ENCODE measurements at regions not wholly inside any gene's neighbourhood (a gene's known extent, or its start where the extent isn't known, plus 50 kb on each side); places are given as distances from the start of the nearest gene placed in this dataset.
A peak's percentile ranks its signal among the peaks of the same experiment; 100 is the strongest.

DNA sequence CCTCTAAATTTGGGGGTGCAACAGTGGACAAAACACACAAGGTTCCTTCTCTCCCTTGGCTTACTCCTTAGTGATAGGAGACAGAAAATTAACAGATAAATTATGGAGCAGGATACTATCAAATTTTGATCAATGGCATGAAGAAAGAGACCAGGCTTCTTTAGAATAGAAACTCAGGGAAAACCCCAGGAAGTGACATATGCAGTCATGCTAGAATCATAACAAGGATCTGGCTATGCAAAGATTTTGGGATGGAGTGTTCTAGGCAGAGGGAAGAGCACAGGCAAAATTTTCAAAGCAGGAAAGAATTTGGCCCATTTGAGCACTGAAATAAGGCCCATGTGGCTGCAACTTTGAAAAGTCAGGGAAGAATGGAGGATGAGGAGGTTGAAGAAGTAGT lies 182.3 kb upstream of the PLEKHG7 start:
- H3K9me3 ChIP-seq (ENCODE audit: control insufficient read depth in 1 of 2, low read length in 2 of 2): no peaks in the 10 kb centered on the region
- no peaks in the 10 kb centered on the region for H3K27me3 ChIP-seq (ENCODE audit: control insufficient read depth in 1 of 2, insufficient read depth in 2 of 2, low read length in 2 of 2)
- no peaks in the 10 kb centered on the region for H3K36me3 ChIP-seq (ENCODE audit: control insufficient read depth in 1 of 2, insufficient read depth in 2 of 2, low read length in 2 of 2)
- no peak overlapping the region for H3K4me3 ChIP-seq (ENCODE audit: low read depth in 1 of 2, low read length in 2 of 2)
- no peak overlapping the region for H3K27ac ChIP-seq (ENCODE audit: low read depth, low read length)
- H3K9ac ChIP-seq (ENCODE audit: low read depth in 1 of 2, low read length in 2 of 2): no peak overlapping the region
- H3K4me1 ChIP-seq (ENCODE audit: control insufficient read depth in 1 of 2, insufficient read depth in 2 of 2, low read length in 2 of 2): no peaks in the 10 kb centered on the region

DNA sequence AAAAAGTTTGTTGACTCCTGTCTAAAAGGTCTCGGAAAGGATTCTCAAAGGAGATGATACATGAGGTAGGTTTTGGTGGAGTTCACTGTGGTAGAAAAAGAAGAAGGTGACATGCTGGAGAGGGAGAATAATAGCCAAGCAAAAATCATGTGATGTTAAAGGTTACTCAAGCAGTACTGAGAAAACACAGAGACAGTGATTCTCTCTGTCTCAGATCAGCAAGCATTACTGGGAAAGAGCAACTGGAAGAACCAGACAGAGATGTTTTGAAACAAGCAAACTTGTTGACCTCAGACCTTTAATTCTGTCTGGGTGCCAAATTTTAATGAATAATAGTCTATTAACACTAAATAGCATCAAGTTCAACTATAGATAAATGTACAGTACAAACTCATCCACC lies 183.5 kb upstream of the PLEKHG7 start:
- no peak overlapping the region for H3K4me3 ChIP-seq (ENCODE audit: low read depth in 1 of 2, low read length in 2 of 2)
- H3K27me3 ChIP-seq (ENCODE audit: control insufficient read depth in 1 of 2, insufficient read depth in 2 of 2, low read length in 2 of 2): no peaks in the 10 kb centered on the region
- H3K27ac ChIP-seq (ENCODE audit: low read depth, low read length): no peak overlapping the region
- H3K9me3 ChIP-seq (ENCODE audit: control insufficient read depth in 1 of 2, low read length in 2 of 2): no peaks in the 10 kb centered on the region
- no peaks in the 10 kb centered on the region for H3K4me1 ChIP-seq (ENCODE audit: control insufficient read depth in 1 of 2, insufficient read depth in 2 of 2, low read length in 2 of 2)
- H3K9ac ChIP-seq (ENCODE audit: low read depth in 1 of 2, low read length in 2 of 2): no peak overlapping the region
- no peaks in the 10 kb centered on the region for H3K36me3 ChIP-seq (ENCODE audit: control insufficient read depth in 1 of 2, insufficient read depth in 2 of 2, low read length in 2 of 2)

DNA sequence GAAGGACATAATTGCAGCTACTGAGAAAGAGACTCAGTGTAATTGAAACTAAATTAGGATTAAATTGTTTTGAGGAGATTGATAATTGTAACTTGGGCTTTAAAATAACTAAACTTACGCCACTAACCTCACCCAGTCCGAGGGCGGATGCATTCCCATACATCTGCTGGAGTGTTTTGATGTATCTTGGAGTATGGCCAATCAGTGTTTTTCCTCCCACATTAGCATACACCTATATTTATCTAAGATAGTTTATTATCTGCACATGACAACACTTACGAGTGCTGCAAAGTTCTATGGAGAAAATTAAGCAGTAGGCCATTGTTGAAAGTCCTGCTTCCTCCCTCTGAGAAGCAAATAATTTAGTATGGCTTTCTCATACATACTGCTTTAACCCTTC lies 184.7 kb upstream of the PLEKHG7 start:
- H3K4me3 ChIP-seq (ENCODE audit: low read depth in 1 of 2, low read length in 2 of 2): no peak overlapping the region
- H3K27ac ChIP-seq (ENCODE audit: low read depth, low read length): no peak overlapping the region
- no peak overlapping the region for H3K9ac ChIP-seq (ENCODE audit: low read depth in 1 of 2, low read length in 2 of 2)
- H3K9me3 ChIP-seq (ENCODE audit: control insufficient read depth in 1 of 2, low read length in 2 of 2): no peaks in the 10 kb centered on the region
- H3K27me3 ChIP-seq (ENCODE audit: control insufficient read depth in 1 of 2, insufficient read depth in 2 of 2, low read length in 2 of 2): no peaks in the 10 kb centered on the region
- H3K4me1 ChIP-seq (ENCODE audit: control insufficient read depth in 1 of 2, insufficient read depth in 2 of 2, low read length in 2 of 2): no peaks in the 10 kb centered on the region
- no peaks in the 10 kb centered on the region for H3K36me3 ChIP-seq (ENCODE audit: control insufficient read depth in 1 of 2, insufficient read depth in 2 of 2, low read length in 2 of 2)

DNA sequence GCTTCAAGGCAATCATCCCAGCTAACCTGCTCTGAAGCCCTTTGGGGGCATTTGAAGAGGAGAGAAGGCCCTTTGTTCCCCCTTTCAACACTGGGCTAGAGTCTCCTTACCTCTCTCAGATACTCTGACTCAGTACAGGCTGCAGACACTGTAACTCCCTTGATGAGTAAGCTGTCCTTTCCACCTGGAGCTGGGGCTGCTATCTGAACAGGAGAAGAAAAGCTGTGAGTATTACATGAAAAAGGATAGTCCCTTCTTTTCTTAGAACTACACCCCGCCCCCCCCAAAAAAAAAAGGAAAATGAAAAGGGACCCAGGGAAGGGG lies 186.6 kb upstream of the PLEKHG7 start:
- H3K4me1 ChIP-seq (ENCODE audit: control insufficient read depth in 1 of 2, insufficient read depth in 2 of 2, low read length in 2 of 2): no peaks in the 10 kb centered on the region
- H3K4me3 ChIP-seq (ENCODE audit: low read depth in 1 of 2, low read length in 2 of 2): no peak overlapping the region
- no peaks in the 10 kb centered on the region for H3K9me3 ChIP-seq (ENCODE audit: control insufficient read depth in 1 of 2, low read length in 2 of 2)
- H3K27me3 ChIP-seq (ENCODE audit: control insufficient read depth in 1 of 2, insufficient read depth in 2 of 2, low read length in 2 of 2): no peaks in the 10 kb centered on the region
- H3K27ac ChIP-seq (ENCODE audit: low read depth, low read length): no peak overlapping the region
- H3K36me3 ChIP-seq (ENCODE audit: control insufficient read depth in 1 of 2, insufficient read depth in 2 of 2, low read length in 2 of 2): no peaks in the 10 kb centered on the region
- no peak overlapping the region for H3K9ac ChIP-seq (ENCODE audit: low read depth in 1 of 2, low read length in 2 of 2)

DNA sequence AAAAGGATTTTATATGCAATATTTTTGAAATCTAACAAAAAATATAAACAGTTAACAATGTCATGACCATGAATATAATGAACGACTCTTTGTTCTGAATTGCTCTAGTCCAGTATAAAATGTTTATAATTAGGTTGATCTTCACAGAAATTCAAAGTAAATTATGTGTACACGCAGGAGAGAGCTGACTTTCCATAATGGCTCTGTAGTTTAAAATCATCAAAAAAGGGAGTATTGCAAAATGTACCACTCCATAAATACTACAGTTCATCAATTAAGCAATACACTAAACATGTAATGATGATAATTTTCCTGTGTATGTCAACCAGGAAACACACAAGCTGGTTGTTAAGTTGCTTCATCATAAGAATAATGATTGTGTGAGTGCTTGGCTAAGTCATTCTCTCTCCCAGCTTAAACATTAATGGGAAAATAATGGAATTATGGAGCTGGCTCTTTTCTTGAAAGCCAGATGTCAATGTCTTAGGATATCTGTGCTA lies 189.5 kb upstream of the PLEKHG7 start:
- H3K36me3 ChIP-seq (ENCODE audit: control insufficient read depth in 1 of 2, insufficient read depth in 2 of 2, low read length in 2 of 2): no peaks in the 10 kb centered on the region
- H3K27ac ChIP-seq (ENCODE audit: low read depth, low read length): no peak overlapping the region
- no peaks in the 10 kb centered on the region for H3K9me3 ChIP-seq (ENCODE audit: control insufficient read depth in 1 of 2, low read length in 2 of 2)
- no peak overlapping the region for H3K9ac ChIP-seq (ENCODE audit: low read depth in 1 of 2, low read length in 2 of 2)
- no peaks in the 10 kb centered on the region for H3K4me1 ChIP-seq (ENCODE audit: control insufficient read depth in 1 of 2, insufficient read depth in 2 of 2, low read length in 2 of 2)
- H3K4me3 ChIP-seq (ENCODE audit: low read depth in 1 of 2, low read length in 2 of 2): no peak overlapping the region
- H3K27me3 ChIP-seq (ENCODE audit: control insufficient read depth in 1 of 2, insufficient read depth in 2 of 2, low read length in 2 of 2): no peaks in the 10 kb centered on the region

DNA sequence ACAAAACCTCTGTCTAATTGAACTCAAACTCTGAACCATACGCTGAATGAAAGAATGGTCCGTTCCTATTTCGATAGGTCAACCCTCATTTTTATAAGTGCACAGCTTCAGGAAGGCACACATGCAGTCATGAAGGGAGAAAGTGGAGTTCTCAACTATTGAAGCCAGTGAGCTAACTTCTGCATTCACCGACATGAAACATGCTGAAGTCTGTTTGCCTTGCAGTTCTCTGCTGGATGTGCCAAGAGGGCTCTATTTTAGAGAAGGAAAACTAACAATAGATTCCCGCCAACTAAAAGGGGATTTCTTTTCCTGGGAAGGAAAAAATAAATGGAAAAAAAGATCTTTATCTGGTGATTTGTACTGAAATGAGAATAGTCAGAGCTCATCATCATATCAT lies 191.0 kb upstream of the PLEKHG7 start:
- Histone ChIP-seq H3K36me3 (ENCODE audit: control insufficient read depth in 1 of 2, insufficient read depth in 2 of 2, low read length in 2 of 2) (no peaks in the 10 kb centered on the region), H3K4me1 (ENCODE audit: control insufficient read depth in 1 of 2, insufficient read depth in 2 of 2, low read length in 2 of 2) (peaks cover 3% of the 10 kb centered on the region in 2 donors), H3K27me3 (ENCODE audit: control insufficient read depth in 1 of 2, insufficient read depth in 2 of 2, low read length in 2 of 2) (no peaks in the 10 kb centered on the region), H3K27ac (ENCODE audit: low read depth, low read length) (no peak overlapping the region), H3K9ac (ENCODE audit: low read depth in 1 of 2, low read length in 2 of 2) (no peak overlapping the region), H3K9me3 (ENCODE audit: control insufficient read depth in 1 of 2, low read length in 2 of 2) (no peaks in the 10 kb centered on the region), H3K4me3 (ENCODE audit: low read depth in 1 of 2, low read length in 2 of 2) (no peak overlapping the region)

DNA sequence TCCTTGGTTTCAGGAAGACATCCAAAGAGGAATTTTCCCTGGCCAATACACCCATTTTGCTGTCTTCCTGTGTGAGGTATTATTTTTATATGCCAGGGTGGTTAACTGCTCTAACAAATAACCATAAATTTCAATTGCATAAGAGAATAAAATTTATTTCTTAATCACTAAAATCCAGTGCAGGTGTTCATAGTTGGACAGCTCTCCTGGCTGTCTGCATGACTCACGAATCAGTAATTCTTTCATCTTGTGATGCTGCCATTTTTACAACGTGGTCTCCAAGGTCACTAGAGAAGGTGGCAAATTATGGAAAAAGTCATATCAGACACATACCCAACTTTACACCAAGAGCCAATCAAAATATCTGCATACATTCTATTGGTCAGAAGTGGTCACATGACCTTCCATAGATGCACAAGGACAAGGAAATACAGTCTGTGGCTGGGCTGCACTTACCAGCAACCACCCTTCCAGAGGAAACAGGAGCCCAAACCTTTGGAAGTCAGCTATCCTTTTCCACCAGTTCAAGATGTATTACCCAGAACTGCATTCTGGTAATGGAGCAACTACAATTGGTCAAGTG lies 193.5 kb upstream of the PLEKHG7 start:
- H3K4me3 ChIP-seq (ENCODE audit: low read depth in 1 of 2, low read length in 2 of 2): no peak overlapping the region
- H3K36me3 ChIP-seq (ENCODE audit: control insufficient read depth in 1 of 2, insufficient read depth in 2 of 2, low read length in 2 of 2): no peaks in the 10 kb centered on the region
- H3K4me1 ChIP-seq (ENCODE audit: control insufficient read depth in 1 of 2, insufficient read depth in 2 of 2, low read length in 2 of 2): peaks cover 16 to 27% of the 10 kb centered on the region in 2 donors
- no peak overlapping the region for H3K27ac ChIP-seq (ENCODE audit: low read depth, low read length)
- no peaks in the 10 kb centered on the region for H3K9me3 ChIP-seq (ENCODE audit: control insufficient read depth in 1 of 2, low read length in 2 of 2)
- H3K27me3 ChIP-seq (ENCODE audit: control insufficient read depth in 1 of 2, insufficient read depth in 2 of 2, low read length in 2 of 2): no peaks in the 10 kb centered on the region
- H3K9ac ChIP-seq (ENCODE audit: low read depth in 1 of 2, low read length in 2 of 2): no peak overlapping the region

DNA sequence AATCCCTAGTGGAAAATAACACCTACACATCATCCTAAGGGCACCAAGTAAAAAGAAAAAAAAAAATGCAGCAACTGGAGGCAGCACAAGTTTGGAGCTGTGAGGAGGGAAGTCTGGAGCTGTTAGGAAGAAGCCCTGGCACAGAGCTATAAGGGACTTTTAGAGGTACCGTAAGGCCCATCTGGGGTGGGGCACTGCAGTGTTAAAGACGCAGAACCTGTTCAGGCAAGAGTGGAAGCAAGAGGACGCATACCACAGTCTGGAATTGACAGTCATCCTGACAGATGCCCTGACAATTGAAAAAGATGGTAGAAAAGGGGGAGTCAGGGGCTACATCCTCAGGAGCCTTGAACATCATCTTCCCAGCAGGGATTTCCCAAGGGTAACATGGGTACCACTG lies 195.9 kb upstream of the PLEKHG7 start:
- Histone ChIP-seq H3K27me3 (ENCODE audit: control insufficient read depth in 1 of 2, insufficient read depth in 2 of 2, low read length in 2 of 2) (no peaks in the 10 kb centered on the region), H3K4me3 (ENCODE audit: low read depth in 1 of 2, low read length in 2 of 2) (no peak overlapping the region), H3K9ac (ENCODE audit: low read depth in 1 of 2, low read length in 2 of 2) (no peak overlapping the region), H3K4me1 (ENCODE audit: control insufficient read depth in 1 of 2, insufficient read depth in 2 of 2, low read length in 2 of 2) (peaks cover 32 to 47% of the 10 kb centered on the region in 2 donors), H3K27ac (ENCODE audit: low read depth, low read length) (no peak overlapping the region), H3K9me3 (ENCODE audit: control insufficient read depth in 1 of 2, low read length in 2 of 2) (no peaks in the 10 kb centered on the region), H3K36me3 (ENCODE audit: control insufficient read depth in 1 of 2, insufficient read depth in 2 of 2, low read length in 2 of 2) (no peaks in the 10 kb centered on the region)

DNA sequence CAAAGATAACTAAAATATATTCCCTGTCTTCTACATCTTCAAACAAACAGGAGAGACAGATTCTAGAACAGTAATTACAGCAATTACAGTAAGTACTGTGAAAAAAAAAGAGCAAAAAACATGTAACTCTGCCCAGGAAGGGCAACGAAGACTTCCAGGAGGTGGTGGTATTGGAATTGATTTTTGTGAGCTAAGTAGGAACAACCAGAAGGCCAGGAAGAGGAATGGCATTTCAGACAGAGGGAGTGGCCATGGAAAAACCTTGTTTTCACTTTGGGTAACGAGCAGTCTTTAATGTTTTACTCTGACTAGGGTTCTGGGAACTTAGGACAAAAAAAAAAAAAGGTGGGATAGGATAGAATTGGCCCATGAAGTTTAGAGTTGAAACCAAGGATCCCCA lies 196.3 kb upstream of the PLEKHG7 start:
- no peaks in the 10 kb centered on the region for H3K27me3 ChIP-seq (ENCODE audit: control insufficient read depth in 1 of 2, insufficient read depth in 2 of 2, low read length in 2 of 2)
- no peaks in the 10 kb centered on the region for H3K36me3 ChIP-seq (ENCODE audit: control insufficient read depth in 1 of 2, insufficient read depth in 2 of 2, low read length in 2 of 2)
- H3K9ac ChIP-seq (ENCODE audit: low read depth in 1 of 2, low read length in 2 of 2): no peak overlapping the region
- H3K27ac ChIP-seq (ENCODE audit: low read depth, low read length): peak overlapping the region; percentile 44
- H3K4me1 ChIP-seq (ENCODE audit: control insufficient read depth in 1 of 2, insufficient read depth in 2 of 2, low read length in 2 of 2): peaks cover 32 to 47% of the 10 kb centered on the region in 2 donors
- H3K9me3 ChIP-seq (ENCODE audit: control insufficient read depth in 1 of 2, low read length in 2 of 2): no peaks in the 10 kb centered on the region
- no peak overlapping the region for H3K4me3 ChIP-seq (ENCODE audit: low read depth in 1 of 2, low read length in 2 of 2)

DNA sequence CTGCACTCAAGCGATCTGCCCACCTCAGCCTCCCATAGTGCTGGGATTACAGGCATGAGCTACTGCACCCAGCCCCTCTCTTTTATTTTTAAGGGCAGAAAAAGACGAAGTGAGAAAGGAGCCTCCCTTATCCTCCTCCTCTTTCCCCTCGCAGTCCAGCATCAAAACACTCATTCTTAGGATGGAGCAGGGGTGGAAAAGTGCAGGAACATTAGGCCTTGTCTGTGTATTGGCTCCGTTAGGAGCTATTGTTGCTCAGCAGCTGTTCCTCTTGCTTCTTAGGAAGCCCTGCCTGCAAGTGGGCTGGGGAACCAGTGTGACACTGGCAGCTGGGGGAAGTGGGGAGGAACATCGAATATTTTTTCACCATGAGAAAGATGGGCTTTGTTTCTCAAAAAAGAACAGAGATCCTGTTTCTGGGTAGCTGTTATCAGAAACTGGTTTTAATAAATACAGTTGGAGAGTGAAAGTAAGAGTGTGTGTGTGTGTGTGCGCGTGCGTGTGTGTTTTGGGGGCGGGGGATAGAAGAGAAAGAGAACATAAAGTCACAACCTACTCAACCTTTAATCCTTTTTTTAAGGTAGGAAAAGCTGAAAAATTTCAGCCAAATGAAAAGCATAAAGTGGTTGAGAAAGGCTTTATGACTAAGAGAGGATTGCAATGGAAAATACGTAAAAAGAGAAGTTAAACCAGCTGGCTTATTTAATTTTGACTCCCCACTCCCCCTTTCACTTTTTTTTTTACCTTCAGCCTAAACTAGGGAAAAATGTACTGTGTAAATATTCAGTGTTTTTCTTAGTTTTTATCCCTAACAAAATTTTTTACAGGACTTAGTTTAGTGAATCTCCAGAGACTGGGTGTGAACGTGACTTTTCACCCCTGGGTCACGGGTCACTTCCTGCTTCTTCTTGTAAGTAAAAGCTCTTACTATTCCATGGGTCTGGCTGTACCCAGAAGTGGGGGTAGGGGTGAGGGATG lies 197.2 kb upstream of the PLEKHG7 start:
- Histone ChIP-seq H3K4me3 (ENCODE audit: low read depth in 1 of 2, low read length in 2 of 2) (peak overlapping the region; percentile 51 to 52), H3K9me3 (ENCODE audit: control insufficient read depth in 1 of 2, low read length in 2 of 2) (no peaks in the 10 kb centered on the region), H3K9ac (ENCODE audit: low read depth in 1 of 2, low read length in 2 of 2) (peak overlapping the region; percentile 49 to 52), H3K4me1 (ENCODE audit: control insufficient read depth in 1 of 2, insufficient read depth in 2 of 2, low read length in 2 of 2) (peaks cover 32 to 47% of the 10 kb centered on the region in 2 donors), H3K27me3 (ENCODE audit: control insufficient read depth in 1 of 2, insufficient read depth in 2 of 2, low read length in 2 of 2) (no peaks in the 10 kb centered on the region), H3K27ac (ENCODE audit: low read depth, low read length) (peak overlapping the region; percentile 56), H3K36me3 (ENCODE audit: control insufficient read depth in 1 of 2, insufficient read depth in 2 of 2, low read length in 2 of 2) (no peaks in the 10 kb centered on the region)

All from duodenal mucosa (tissue), 2 donors.